SHP77 (cell line): ENCODE measurements at regions not wholly inside any gene's neighbourhood (a gene's known extent, or its start where the extent isn't known, plus 50 kb on each side); places are given as distances from the start of the nearest gene placed in this dataset.

Source experiments
- DNase-seq, 2 experiments: peaks; one replicate each; lab custom pipeline; 2025; lab: John Stamatoyannopoulos, UW

GRCh38 chr20:4095639-4096038, 53.0 kb upstream of the SMOX start:
- DNase-seq = no peak

GRCh38 chr20:4091490-4092479, 56.8 kb upstream of the SMOX start:
- peak; percentile 34 to 42 for DNase-seq

GRCh38 chr20:4090756-4091489, 57.7 kb upstream of the SMOX start:
- DNase-seq = no peak

GRCh38 chr20:4089756-4090487, 58.7 kb upstream of the SMOX start:
- DNase-seq = no peak

- no peak for DNase-seq
Measured at GRCh38 chr20:4088766-4089165, 59.9 kb upstream of the SMOX start.

GRCh38 chr20:4087923-4088322, 60.7 kb upstream of the SMOX start:
- DNase-seq = no peak

GRCh38 chr20:4086771-4087687, 61.6 kb upstream of the SMOX start:
- no peak for DNase-seq

GRCh38 chr20:4084721-4085120, 63.9 kb upstream of the SMOX start:
- no peak for DNase-seq

- no peak for DNase-seq
Measured at GRCh38 chr20:4084096-4084495, 64.5 kb upstream of the SMOX start.

- no peak for DNase-seq
Measured at GRCh38 chr20:4083098-4083865, 65.3 kb upstream of the SMOX start.

GRCh38 chr20:4082406-4083097, 66.1 kb upstream of the SMOX start:
- DNase-seq = no peak

GRCh38 chr20:4081421-4081820, 66.1 kb upstream of the RNF24 start:
- no peak for DNase-seq

GRCh38 chr20:4076671-4077070, 61.3 kb upstream of the RNF24 start:
- no peak for DNase-seq

- DNase-seq = no peak
Measured at GRCh38 chr20:4076033-4076432, 60.7 kb upstream of the RNF24 start.

- DNase-seq = no peak
Measured at GRCh38 chr20:4074877-4075455, 59.6 kb upstream of the RNF24 start.

- DNase-seq = no peak
Measured at GRCh38 chr20:4073852-4074741, 58.7 kb upstream of the RNF24 start.

GRCh38 chr20:4071178-4071693, 55.9 kb upstream of the RNF24 start:
- no peak for DNase-seq
